H1 (cell line): ENCODE measurements at regions not wholly inside any gene's neighbourhood (a gene's known extent, or its start where the extent isn't known, plus 50 kb on each side); places are given as distances from the start of the nearest gene placed in this dataset.

ENCODE experiments used
- CTCF ChIA-PET: fragments of 300-600 bp; sonication (Branson Sonifier 250); formaldehyde crosslinking; loops from one replicate; lab custom pipeline; 2021; ENCODE audit not compliant: partially characterized antibody; lab: Charles Lee
- POLR2A ChIA-PET: fragments of 300-600 bp; sonication (Branson Sonifier 250); formaldehyde crosslinking; loops from one replicate; lab custom pipeline; 2021; ENCODE audit warnings: inconsistent platforms; ENCODE audit not compliant: partially characterized antibody; lab: Charles Lee
- DNase-seq, 2 experiments: peaks; one replicate each; pipeline versions ENCODE4 v3.0.0 to v3.0.0-alpha.2; 2010 to 2022; ENCODE audit warnings: low spot score in 2 of 2, low read depth in 1 of 2, mixed read lengths in 1 of 2
- FAIRE-seq: peaks from 2 replicates; lab custom pipeline; 2011; peaks lifted over from hg19 to GRCh38; lab: Jason Lieb, UNC
- H2AFZ ChIP-seq: 2 replicates; pipeline ENCODE4 v1.8.1; 2012; ENCODE audit warnings: low read length, inconsistent platforms
- H2AK5ac ChIP-seq: 2 replicates; pipeline ENCODE4 v1.6.1; 2013; ENCODE audit warnings: low read depth, low read length
- H2BK120ac ChIP-seq: replicated peaks from 2 replicates; pipeline ENCODE3; 2013; ENCODE audit warnings: low read depth, low read length, inconsistent platforms
- H2BK12ac ChIP-seq: 2 replicates; pipeline ENCODE4 v1.6.1; 2013; ENCODE audit warnings: low read depth, low read length
- H2BK15ac ChIP-seq: 2 replicates; pipeline ENCODE4 v1.6.1; 2013; ENCODE audit warnings: low read length
- H2BK20ac ChIP-seq: 2 replicates; pipeline ENCODE4 v1.6.1; 2013; ENCODE audit warnings: low read length
- H2BK5ac ChIP-seq: 2 replicates; pipeline ENCODE4 v1.6.1; 2013; ENCODE audit warnings: low read depth, low read length
- H3K14ac ChIP-seq: 2 replicates; pipeline ENCODE4 v1.6.1; 2013; ENCODE audit warnings: inconsistent platforms; ENCODE audit not compliant: insufficient read length
- H3K18ac ChIP-seq: 2 replicates; pipeline ENCODE4 v1.6.1; 2013; ENCODE audit warnings: low read length; ENCODE audit errors: extremely low read depth
- H3K23ac ChIP-seq: 2 replicates; pipeline ENCODE4 v1.6.1; 2013; ENCODE audit warnings: inconsistent platforms; ENCODE audit not compliant: insufficient read length
- H3K23me2 ChIP-seq: 2 replicates; pipeline ENCODE4 v1.6.1; 2013; ENCODE audit warnings: low read depth, low read length
- H3K27ac ChIP-seq: 2 replicates; pipeline ENCODE4 v1.6.1; 2011; ENCODE audit warnings: low read depth, low read length, inconsistent platforms
- H3K27me3 ChIP-seq, 4 experiments: replicated peaks in 1 of 4; 1 replicate in 1 of 4; 2 replicates in 3 of 4; pipeline versions ENCODE4 v1.6.1 to v1.8.1; 2011 to 2013; ENCODE audit warnings: low read length in 3 of 4, mild to moderate bottlenecking in 3 of 4, inconsistent platforms in 2 of 4, mixed read lengths in 2 of 4, moderate library complexity in 1 of 4; ENCODE audit not compliant: control insufficient read depth in 3 of 4, insufficient read depth in 3 of 4; ENCODE audit errors: extremely low read depth in 1 of 4
- H3K36me3 ChIP-seq, 4 experiments: 2 replicates each; pipeline versions ENCODE4 v1.6.1 to v1.8.1; 2011 to 2013; ENCODE audit warnings: mild to moderate bottlenecking in 4 of 4, low read length in 3 of 4, moderate library complexity in 2 of 4, control low read depth in 1 of 4, inconsistent platforms in 1 of 4; ENCODE audit not compliant: insufficient read depth in 4 of 4, control insufficient read depth in 2 of 4
- H3K4ac ChIP-seq: replicated peaks from 2 replicates; pipeline ENCODE3; 2013; ENCODE audit warnings: low read length, low read depth, mixed read lengths, inconsistent platforms; ENCODE audit not compliant: insufficient read length
- H3K4me1 ChIP-seq, 4 experiments: replicated peaks in 1 of 4; 1 replicate in 1 of 4; 2 replicates in 3 of 4; pipeline versions ENCODE4 v1.6.1 to v1.8.1; 2011 to 2013; ENCODE audit warnings: low read length in 3 of 4, inconsistent platforms in 2 of 4, mixed read lengths in 1 of 4; ENCODE audit not compliant: insufficient read depth in 4 of 4, control insufficient read depth in 3 of 4
- H3K4me2 ChIP-seq, 2 experiments: 2 replicates each; pipeline versions ENCODE4 v1.6.1 to v1.8.1; 2011 to 2013; ENCODE audit warnings: low read depth in 2 of 2, low read length in 2 of 2, control low read depth in 1 of 2, inconsistent platforms in 1 of 2, mild to moderate bottlenecking in 1 of 2; ENCODE audit not compliant: insufficient read depth in 1 of 2
- H3K4me3 ChIP-seq, 4 experiments: fragments of 200-600, 300-600 bp in 1 of 4; sonication (generic), shearing (Covaris generic), sonication (Bioruptor Twin) in 1 of 4; 2 replicates each; pipeline versions ENCODE4 v1.5.1 to v1.8.1; 2011 to 2016; ENCODE audit warnings: low read length in 4 of 4, low read depth in 3 of 4, control low read depth in 2 of 4, inconsistent platforms in 2 of 4, mild to moderate bottlenecking in 2 of 4, mixed read lengths in 1 of 4, moderate library complexity in 1 of 4; ENCODE audit not compliant: insufficient read depth in 2 of 4; ENCODE audit errors: extremely low read depth in 1 of 4
- H3K56ac ChIP-seq: replicated peaks from 2 replicates; pipeline ENCODE3; 2013; ENCODE audit warnings: low read depth, mild to moderate bottlenecking, mixed read lengths, low read length, inconsistent platforms; ENCODE audit not compliant: insufficient read length
- H3K79me1 ChIP-seq: 2 replicates; pipeline ENCODE4 v1.6.1; 2013; ENCODE audit warnings: low read depth, low read length, control low read depth
- H3K79me2 ChIP-seq, 2 experiments: 2 replicates each; pipeline versions ENCODE4 v1.6.1 to v1.8.1; 2012 to 2013; ENCODE audit warnings: low read length in 2 of 2, mild to moderate bottlenecking in 2 of 2, inconsistent platforms in 1 of 2; ENCODE audit not compliant: insufficient read depth in 2 of 2, control insufficient read depth in 1 of 2
- H3K9ac ChIP-seq, 4 experiments: replicated peaks in 1 of 4; 1 replicate in 1 of 4; 2 replicates in 3 of 4; pipeline versions ENCODE4 v1.6.1 to v1.8.1; 2011 to 2013; ENCODE audit warnings: low read depth in 3 of 4, low read length in 3 of 4, control low read depth in 2 of 4, mild to moderate bottlenecking in 2 of 4, moderate library complexity in 2 of 4, inconsistent platforms in 1 of 4; ENCODE audit errors: extremely low read depth in 1 of 4
- H3K9me3 ChIP-seq, 2 experiments: 2 replicates each; pipeline versions ENCODE4 v1.6.1 to v1.8.1; 2012 to 2013; ENCODE audit warnings: mild to moderate bottlenecking in 2 of 2, moderate library complexity in 2 of 2, control low read depth in 1 of 2, inconsistent platforms in 1 of 2, low read depth in 1 of 2, low read length in 1 of 2, mixed read lengths in 1 of 2; ENCODE audit not compliant: insufficient read depth in 2 of 2
- H4K20me1 ChIP-seq, 2 experiments: replicated peaks in 1 of 2; 2 replicates each; pipeline versions ENCODE3 to v1.8.1; 2011 to 2013; ENCODE audit warnings: inconsistent platforms in 2 of 2, low read length in 2 of 2, mild to moderate bottlenecking in 1 of 2; ENCODE audit not compliant: insufficient read depth in 2 of 2, control insufficient read depth in 1 of 2
- H4K5ac ChIP-seq: 2 replicates; pipeline ENCODE4 v1.6.1; 2013; ENCODE audit warnings: low read length, low read depth, mixed read lengths, inconsistent platforms; ENCODE audit not compliant: insufficient read length
- H4K8ac ChIP-seq: 2 replicates; pipeline ENCODE4 v1.8.0; 2013; ENCODE audit warnings: mild to moderate bottlenecking, moderate library complexity, low read length, inconsistent platforms; ENCODE audit not compliant: insufficient read depth; ENCODE audit errors: extremely low read depth
- H4K91ac ChIP-seq: replicated peaks from 2 replicates; pipeline ENCODE3; 2013; ENCODE audit warnings: low read length, mixed read lengths, inconsistent platforms; ENCODE audit not compliant: insufficient read length
- BCL11A ChIP-seq, 2 experiments: IDR thresholded peaks; one replicate each; pipeline ENCODE4 v1.6.1; 2011; ENCODE audit warnings: low read depth in 2 of 2, low read length in 2 of 2, mild to moderate bottlenecking in 2 of 2
- BRCA1 ChIP-seq: IDR thresholded peaks from 2 replicates; pipeline ENCODE4 v1.6.1; 2012; ENCODE audit warnings: low read depth, low read length, improper control_type of control experiment
- CBX8 ChIP-seq: fragments of 300-800, 300-1000 bp; sonication (generic); IDR thresholded peaks from 2 replicates; pipeline ENCODE4 v1.7.1; 2016; ENCODE audit warnings: low read depth, low read length, borderline replicate concordance
- CEBPB ChIP-seq: IDR thresholded peaks from 2 replicates; pipeline ENCODE4 v1.6.1; 2012; ENCODE audit warnings: low read depth, low read length
- CHD2 ChIP-seq: IDR thresholded peaks from 2 replicates; pipeline ENCODE4 v1.6.1; 2012; ENCODE audit warnings: low read length, improper control_type of control experiment
- EGR1 ChIP-seq: IDR thresholded peaks from 2 replicates; pipeline ENCODE4 v1.6.1; 2011; ENCODE audit warnings: low read depth, low read length, borderline replicate concordance
- GABPA ChIP-seq: IDR thresholded peaks from 2 replicates; pipeline ENCODE4 v1.6.1; 2011; ENCODE audit warnings: mild to moderate bottlenecking, low read length, moderate library complexity, borderline replicate concordance; ENCODE audit not compliant: insufficient read depth
- JUND ChIP-seq: IDR thresholded peaks from 2 replicates; pipeline ENCODE4 v1.6.1; 2011; ENCODE audit warnings: mild to moderate bottlenecking, improper control_type of control experiment, low read length
- NANOG ChIP-seq: IDR thresholded peaks from 2 replicates; pipeline ENCODE4 v1.6.1; 2011; ENCODE audit warnings: low read length, low read depth, mild to moderate bottlenecking, inconsistent platforms; ENCODE audit not compliant: insufficient read depth, poor library complexity, severe bottlenecking
- SUZ12 ChIP-seq: fragments of 200-600 bp; sonication (generic); IDR thresholded peaks from 2 replicates; pipeline ENCODE4 v1.6.1; 2012; ENCODE audit warnings: mild to moderate bottlenecking, inconsistent platforms, low read length, moderate library complexity, mixed read lengths
- TEAD4 ChIP-seq: IDR thresholded peaks from 2 replicates; pipeline ENCODE4 v1.6.1; 2012; ENCODE audit warnings: low read depth, low read length, inconsistent platforms, mixed read lengths
- ZNF274 ChIP-seq: IDR thresholded peaks from 2 replicates; pipeline ENCODE4 v1.7.0; 2012; ENCODE audit warnings: low read length, borderline replicate concordance; ENCODE audit errors: extremely low read depth
- WGBS, 2 experiments: shearing (Covaris generic) in 1 of 2; methylation state at CpG; one replicate each; pipeline versions ENCODE4 v1.1.6 to v1.1.7; 2013 to 2015; ENCODE audit warnings: low lambda C conversion rate in 2 of 2, mixed read lengths in 2 of 2, inconsistent platforms in 1 of 2, low coverage in 1 of 2, missing lambda C conversion rate in 1 of 2; ENCODE audit not compliant: insufficient replicate concordance in 2 of 2, insufficient coverage in 1 of 2, insufficient read length in 1 of 2; ENCODE audit errors: extremely low coverage in 1 of 2, missing lambda C conversion rate in 1 of 2; 5-methylcytosine and 5-hydroxymethylcytosine counted together
- TF ChIP-seq, protein P1 (sequence below): IDR thresholded peaks from 2 replicates; pipeline ENCODE4 v1.6.1; 2011; ENCODE audit warnings: low read length, improper control_type of control experiment

- 90% methylated on average over 18 of the region's 18 CpGs; no CpG with 5 or more reads in 1 of the 2 experiments for WGBS, 2 experiments
- POLR2A ChIA-PET: no interaction called here
- TF ChIP-seq EGR1 (no peak), BCL11A (IDR thresholded peaks at IDR 0.05; ENCODE audit: low read depth in 2 of 2, low read length in 2 of 2) (no peak), CBX8 (no peak), TEAD4 (no peak), CHD2 (no peak), SUZ12 (no peak), ZNF274 (no peak), BRCA1 (no peak), GABPA (no peak), NANOG (no peak), CEBPB (no peak), JUND (no peak)
- TF ChIP-seq, protein P1, sequence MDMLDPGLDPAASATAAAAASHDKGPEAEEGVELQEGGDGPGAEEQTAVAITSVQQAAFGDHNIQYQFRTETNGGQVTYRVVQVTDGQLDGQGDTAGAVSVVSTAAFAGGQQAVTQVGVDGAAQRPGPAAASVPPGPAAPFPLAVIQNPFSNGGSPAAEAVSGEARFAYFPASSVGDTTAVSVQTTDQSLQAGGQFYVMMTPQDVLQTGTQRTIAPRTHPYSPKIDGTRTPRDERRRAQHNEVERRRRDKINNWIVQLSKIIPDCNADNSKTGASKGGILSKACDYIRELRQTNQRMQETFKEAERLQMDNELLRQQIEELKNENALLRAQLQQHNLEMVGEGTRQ: no peak
Observed at GRCh38 chr11:71305451-71306125, 53.2 kb upstream of the SHANK2 start.

More at GRCh38 chr11:71305451-71306125, 53.2 kb upstream of the SHANK2 start:
- no peak overlapping the region for H3K4me3 ChIP-seq
- no peaks in the 10 kb centered on the region for H3K23me2 ChIP-seq
- H4K5ac ChIP-seq: no peak overlapping the region
- no peak overlapping the region for H4K91ac ChIP-seq
- no peak overlapping the region for H3K27ac ChIP-seq
- no peak overlapping the region for H4K8ac ChIP-seq
- no peaks in the 10 kb centered on the region for H3K27me3 ChIP-seq
- no peaks in the 10 kb centered on the region; a peak in 1 of 4 replicates for H3K9me3 ChIP-seq
- H3K36me3 ChIP-seq: no peaks in the 10 kb centered on the region
- no peak overlapping the region for H3K23ac ChIP-seq
- H2AK5ac ChIP-seq: no peak overlapping the region
- no peak overlapping the region for H3K14ac ChIP-seq
- no peak overlapping the region for H3K18ac ChIP-seq
- no peak overlapping the region for H2AFZ ChIP-seq
- no peak overlapping the region for H2BK20ac ChIP-seq
- H2BK15ac ChIP-seq: no peak overlapping the region
- no peak overlapping the region for H3K56ac ChIP-seq
- H3K79me1 ChIP-seq: no peaks in the 10 kb centered on the region
- no peaks in the 10 kb centered on the region for H3K79me2 ChIP-seq
- no peaks in the 10 kb centered on the region for H3K4me1 ChIP-seq
- DNase-seq (peak in 1 of 2 experiments; percentile 38), FAIRE-seq (no peak)
- no peaks in the 10 kb centered on the region for H4K20me1 ChIP-seq
- CTCF ChIA-PET: interaction anchor here (0.6 to 1.3 kb wide), 3 partner anchors 37 to 1232 kb away, joined by 3 read pairs; no protein-coding TSS in a partner anchor
- H2BK5ac ChIP-seq: no peak overlapping the region
- H2BK120ac ChIP-seq: no peak overlapping the region
- no peak overlapping the region for H3K4me2 ChIP-seq
- H2BK12ac ChIP-seq: no peak overlapping the region
- no peak overlapping the region for H3K4ac ChIP-seq
- no peak overlapping the region for H3K9ac ChIP-seq
